C4-2B (cell line): ENCODE measurements at regions not wholly inside any gene's neighbourhood (a gene's known extent, or its start where the extent isn't known, plus 50 kb on each side); places are given as distances from the start of the nearest gene placed in this dataset.

Source experiments
- H3K27ac ChIP-seq: fragments of 450-650 bp; 2 replicates; pipeline ENCODE4 v1.5.1; 2017
- CTCF ChIP-seq: fragments of 450-650 bp; conservative IDR thresholded peaks from 2 replicates; pipeline ENCODE4 v1.5.1; 2017; ENCODE audit warnings: mild to moderate bottlenecking
- ZFX ChIP-seq: fragments of 450-650 bp; IDR thresholded peaks from 2 replicates; pipeline ENCODE4 v1.6.1; 2017

GRCh38 chr15:47964229-47964628 is 156.6 kb upstream of the SLC24A5 start:
- H3K27ac ChIP-seq = no peak overlapping the region
- TF ChIP-seq CTCF (no peak), ZFX (no peak)

- H3K27ac ChIP-seq = no peak overlapping the region
- TF ChIP-seq ZFX (no peak), CTCF (no peak)
Observed at GRCh38 chr15:47965297-47965696, 155.5 kb upstream of the SLC24A5 start.

GRCh38 chr15:47968593-47968992 is 152.2 kb upstream of the SLC24A5 start:
- no peak overlapping the region for H3K27ac ChIP-seq
- TF ChIP-seq CTCF (no peak), ZFX (no peak)

GRCh38 chr15:47971637-47972036 is 149.2 kb upstream of the SLC24A5 start:
- TF ChIP-seq ZFX (no peak), CTCF (no peak)
- no peak overlapping the region for H3K27ac ChIP-seq

GRCh38 chr15:47972738-47973137 is 148.1 kb upstream of the SLC24A5 start:
- TF ChIP-seq CTCF (no peak), ZFX (no peak)
- H3K27ac ChIP-seq = no peak overlapping the region

- TF ChIP-seq CTCF (no peak), ZFX (no peak)
- no peak overlapping the region for H3K27ac ChIP-seq
Observed at GRCh38 chr15:47974724-47975123, 146.1 kb upstream of the SLC24A5 start.

GRCh38 chr15:47975427-47975826 is 145.4 kb upstream of the SLC24A5 start:
- no peak for TF ChIP-seq ZFX
- no peak for TF ChIP-seq CTCF
- H3K27ac ChIP-seq = no peak overlapping the region
